ENCODE measurements at regions not wholly inside any gene's neighbourhood (a gene's known extent, or its start where the extent isn't known, plus 50 kb on each side); places are given as distances from the start of the nearest gene placed in this dataset.

DNA sequence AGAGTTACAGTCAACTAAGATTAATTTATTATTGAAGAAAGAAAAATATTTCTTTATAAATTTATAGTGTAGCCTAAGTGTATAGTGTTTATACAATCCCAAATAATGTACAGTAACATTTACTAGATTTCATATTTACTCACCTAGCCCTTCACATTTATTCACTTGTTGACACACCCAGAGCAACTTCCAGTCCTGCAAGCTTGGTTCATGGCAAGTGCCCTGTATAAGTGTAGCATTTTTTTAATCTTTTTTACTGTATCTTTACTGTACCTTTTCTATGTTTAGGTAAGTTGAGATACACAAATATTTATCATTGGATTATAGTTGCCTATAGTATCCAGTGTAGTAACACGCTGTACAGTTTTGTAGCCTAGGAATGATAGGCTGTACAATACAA, 119.9 kb downstream of the SPATA31D1 start:
- no peaks in the 10 kb centered on the region for H3K36me3 ChIP-seq (ENCODE audit: control insufficient read depth in 1 of 2, insufficient read depth in 2 of 2, low read length in 2 of 2)
- no CpG with 5 or more reads among the region's 1 CpG for WGBS (ENCODE audit: extremely low coverage, insufficient coverage, insufficient read length)
- H3K27ac ChIP-seq (ENCODE audit: low read depth, low read length), result no peak overlapping the region

DNA sequence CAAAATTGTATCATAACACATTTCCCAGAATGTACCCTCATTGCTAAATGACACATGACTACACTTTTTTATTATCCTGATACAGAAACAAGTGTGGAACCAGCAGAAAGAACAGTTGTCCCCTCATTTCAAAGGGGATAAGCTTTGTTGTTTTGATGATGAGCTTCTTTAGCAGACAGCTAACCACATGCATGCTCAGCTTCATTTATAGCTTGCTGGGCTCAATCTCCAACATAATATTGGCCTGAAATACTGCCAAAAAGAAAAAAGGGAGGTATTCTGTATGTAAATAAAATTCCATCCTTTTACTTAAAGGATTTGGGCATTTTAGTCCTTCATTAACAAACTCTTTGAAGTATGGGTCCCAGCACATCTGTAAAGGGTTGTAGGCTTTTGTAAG, 120.4 kb downstream of the SPATA31D1 start:
- H3K36me3 ChIP-seq (ENCODE audit: control insufficient read depth in 1 of 2, insufficient read depth in 2 of 2, low read length in 2 of 2), result no peaks in the 10 kb centered on the region
- H3K27ac ChIP-seq (ENCODE audit: low read depth, low read length), result no peak overlapping the region
- no peaks in the 10 kb centered on the region for H3K79me1 ChIP-seq (ENCODE audit: low read length)
- H3K18ac ChIP-seq (ENCODE audit: low read length), result no peak overlapping the region
- no peak overlapping the region for H3K14ac ChIP-seq (ENCODE audit: low read length)
- no peak overlapping the region for H3K9ac ChIP-seq (ENCODE audit: low read length)
- H2BK120ac ChIP-seq (ENCODE audit: insufficient read depth, low read length, poor library complexity), result no peak overlapping the region
- H2BK5ac ChIP-seq (ENCODE audit: low read depth, low read length, poor library complexity), result no peak overlapping the region
- no peak overlapping the region for H3K4me3 ChIP-seq (ENCODE audit: low read depth, low read length)
- H3K9me3 ChIP-seq (ENCODE audit: insufficient read depth, low read depth, low read length), result no peaks in the 10 kb centered on the region
- no peak overlapping the region for H2AFZ ChIP-seq (ENCODE audit: insufficient read depth, low read length, poor library complexity)
- H3K23ac ChIP-seq (ENCODE audit: low read length), result no peak overlapping the region
- no peak overlapping the region for H2BK12ac ChIP-seq (ENCODE audit: low read length)
- no peak overlapping the region for H4K12ac ChIP-seq (ENCODE audit: low read depth, low read length)
- no peak overlapping the region for H4K91ac ChIP-seq (ENCODE audit: low read depth, low read length)
- H4K8ac ChIP-seq (ENCODE audit: low read depth, low read length), result no peak overlapping the region
- no peak overlapping the region for H3K4me2 ChIP-seq (ENCODE audit: low read length)
- no peaks in the 10 kb centered on the region for H3K79me2 ChIP-seq (ENCODE audit: control insufficient read depth, insufficient read depth, low read length, poor library complexity)
- DNase-seq, result no peak
- H3K4me1 ChIP-seq (ENCODE audit: control insufficient read depth in 1 of 2, insufficient read depth in 2 of 2, low read length in 2 of 2), result no peaks in the 10 kb centered on the region
- H2AK5ac ChIP-seq (ENCODE audit: low read length), result no peak overlapping the region
- no peak overlapping the region for H3K4ac ChIP-seq (ENCODE audit: low read depth, low read length)
- no peaks in the 10 kb centered on the region for H3K27me3 ChIP-seq (ENCODE audit: insufficient read depth, low read length)

More for the DNA sequence above, 119.9 kb downstream of the SPATA31D1 start:
- H3K9ac ChIP-seq (ENCODE audit: low read length), result no peak overlapping the region
- H3K4me2 ChIP-seq (ENCODE audit: low read length), result no peak overlapping the region
- H4K8ac ChIP-seq (ENCODE audit: low read depth, low read length), result no peak overlapping the region
- H3K4me3 ChIP-seq (ENCODE audit: low read depth, low read length), result no peak overlapping the region
- DNase-seq, result no peak
- H3K79me1 ChIP-seq (ENCODE audit: low read length), result no peaks in the 10 kb centered on the region
- H3K79me2 ChIP-seq (ENCODE audit: control insufficient read depth, insufficient read depth, low read length, poor library complexity), result no peaks in the 10 kb centered on the region
- no peak overlapping the region for H2BK120ac ChIP-seq (ENCODE audit: insufficient read depth, low read length, poor library complexity)
- no peak overlapping the region for H3K14ac ChIP-seq (ENCODE audit: low read length)
- no peak overlapping the region for H2AK5ac ChIP-seq (ENCODE audit: low read length)
- H4K12ac ChIP-seq (ENCODE audit: low read depth, low read length), result no peak overlapping the region
- no peak overlapping the region for H2BK12ac ChIP-seq (ENCODE audit: low read length)
- no peaks in the 10 kb centered on the region for H3K4me1 ChIP-seq (ENCODE audit: control insufficient read depth in 1 of 2, insufficient read depth in 2 of 2, low read length in 2 of 2)
- H3K9me3 ChIP-seq (ENCODE audit: insufficient read depth, low read depth, low read length), result no peaks in the 10 kb centered on the region
- no peak overlapping the region for H2BK5ac ChIP-seq (ENCODE audit: low read depth, low read length, poor library complexity)
- H3K18ac ChIP-seq (ENCODE audit: low read length), result no peak overlapping the region
- H3K23ac ChIP-seq (ENCODE audit: low read length), result no peak overlapping the region
- no peak overlapping the region for H2AFZ ChIP-seq (ENCODE audit: insufficient read depth, low read length, poor library complexity)
- H3K27me3 ChIP-seq (ENCODE audit: insufficient read depth, low read length), result no peaks in the 10 kb centered on the region
- H4K91ac ChIP-seq (ENCODE audit: low read depth, low read length), result no peak overlapping the region
- H3K4ac ChIP-seq (ENCODE audit: low read depth, low read length), result no peak overlapping the region

DNA sequence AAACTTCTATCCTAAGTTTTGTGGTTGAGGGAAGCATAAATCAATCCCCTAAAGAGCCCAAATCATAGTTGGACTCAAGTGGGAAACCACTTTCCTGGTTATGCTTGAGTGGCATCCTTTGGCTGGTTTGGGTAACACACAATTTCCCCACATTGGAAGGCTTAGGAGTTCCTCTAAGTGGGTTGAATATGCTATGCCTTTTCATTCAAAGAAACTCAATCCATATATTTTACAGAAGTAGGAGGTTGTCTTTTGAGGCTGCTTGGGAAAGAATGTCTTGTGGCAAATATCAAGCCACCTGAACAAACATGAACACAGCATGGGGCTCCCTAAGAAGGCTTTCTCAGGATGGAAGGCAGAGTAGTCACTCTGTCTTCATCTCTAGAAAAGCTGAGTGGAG, 121.1 kb downstream of the SPATA31D1 start:
- no peak overlapping the region for H3K4me2 ChIP-seq (ENCODE audit: low read length)
- H3K27me3 ChIP-seq (ENCODE audit: insufficient read depth, low read length), result no peaks in the 10 kb centered on the region
- H4K12ac ChIP-seq (ENCODE audit: low read depth, low read length), result no peak overlapping the region
- H2BK120ac ChIP-seq (ENCODE audit: insufficient read depth, low read length, poor library complexity), result no peak overlapping the region
- H3K18ac ChIP-seq (ENCODE audit: low read length), result no peak overlapping the region
- no peak overlapping the region for H3K27ac ChIP-seq (ENCODE audit: low read depth, low read length)
- H2BK12ac ChIP-seq (ENCODE audit: low read length), result no peak overlapping the region
- no peak overlapping the region for H3K4ac ChIP-seq (ENCODE audit: low read depth, low read length)
- H3K14ac ChIP-seq (ENCODE audit: low read length), result no peak overlapping the region
- H3K79me1 ChIP-seq (ENCODE audit: low read length), result no peaks in the 10 kb centered on the region
- DNase-seq, result no peak
- H2AFZ ChIP-seq (ENCODE audit: insufficient read depth, low read length, poor library complexity), result no peak overlapping the region
- no peaks in the 10 kb centered on the region for H3K4me1 ChIP-seq (ENCODE audit: control insufficient read depth in 1 of 2, insufficient read depth in 2 of 2, low read length in 2 of 2)
- no peak overlapping the region for H3K4me3 ChIP-seq (ENCODE audit: low read depth, low read length)
- no peak overlapping the region for H3K9ac ChIP-seq (ENCODE audit: low read length)
- no peaks in the 10 kb centered on the region for H3K79me2 ChIP-seq (ENCODE audit: control insufficient read depth, insufficient read depth, low read length, poor library complexity)
- H4K91ac ChIP-seq (ENCODE audit: low read depth, low read length), result no peak overlapping the region
- no peak overlapping the region for H3K23ac ChIP-seq (ENCODE audit: low read length)
- no peak overlapping the region for H4K8ac ChIP-seq (ENCODE audit: low read depth, low read length)
- H2AK5ac ChIP-seq (ENCODE audit: low read length), result no peak overlapping the region
- H2BK5ac ChIP-seq (ENCODE audit: low read depth, low read length, poor library complexity), result no peak overlapping the region
- H3K9me3 ChIP-seq (ENCODE audit: insufficient read depth, low read depth, low read length), result no peaks in the 10 kb centered on the region
- no peaks in the 10 kb centered on the region for H3K36me3 ChIP-seq (ENCODE audit: control insufficient read depth in 1 of 2, insufficient read depth in 2 of 2, low read length in 2 of 2)

DNA sequence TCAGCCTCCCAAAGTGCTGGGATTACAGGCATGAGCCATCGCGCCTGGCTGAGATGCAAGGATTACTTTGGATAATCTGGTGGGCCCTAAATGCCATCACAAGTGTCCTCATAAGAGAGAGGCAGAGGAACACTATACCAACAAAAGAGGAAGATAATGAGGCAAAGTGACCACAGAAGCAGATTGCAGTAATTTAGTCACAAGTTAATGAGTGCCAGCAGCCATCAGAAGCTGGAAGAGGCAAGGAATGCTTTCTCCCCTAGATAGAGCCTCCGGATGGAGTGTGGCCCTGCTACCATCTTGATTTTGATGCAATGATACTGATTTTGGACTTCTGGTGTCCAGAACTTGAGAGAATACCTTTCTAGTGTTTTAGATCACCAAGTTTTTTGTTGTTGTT, 122.3 kb downstream of the SPATA31D1 start:
- no peaks in the 10 kb centered on the region for H3K79me2 ChIP-seq (ENCODE audit: control insufficient read depth, insufficient read depth, low read length, poor library complexity)
- H4K12ac ChIP-seq (ENCODE audit: low read depth, low read length), result no peak overlapping the region
- H3K9me3 ChIP-seq (ENCODE audit: insufficient read depth, low read depth, low read length), result no peaks in the 10 kb centered on the region
- no peak overlapping the region for H3K23ac ChIP-seq (ENCODE audit: low read length)
- H3K4me1 ChIP-seq (ENCODE audit: control insufficient read depth in 1 of 2, insufficient read depth in 2 of 2, low read length in 2 of 2), result no peaks in the 10 kb centered on the region
- H4K91ac ChIP-seq (ENCODE audit: low read depth, low read length), result no peak overlapping the region
- no peak overlapping the region for H2BK5ac ChIP-seq (ENCODE audit: low read depth, low read length, poor library complexity)
- no peaks in the 10 kb centered on the region for H3K36me3 ChIP-seq (ENCODE audit: control insufficient read depth in 1 of 2, insufficient read depth in 2 of 2, low read length in 2 of 2)
- no CpG with 5 or more reads among the region's 3 CpGs for WGBS (ENCODE audit: extremely low coverage, insufficient coverage, insufficient read length)
- no peak for DNase-seq
- no peak overlapping the region for H2BK12ac ChIP-seq (ENCODE audit: low read length)
- H2AK5ac ChIP-seq (ENCODE audit: low read length), result no peak overlapping the region
- H3K4me2 ChIP-seq (ENCODE audit: low read length), result no peak overlapping the region
- H3K4me3 ChIP-seq (ENCODE audit: low read depth, low read length), result no peak overlapping the region
- H3K18ac ChIP-seq (ENCODE audit: low read length), result no peak overlapping the region
- H3K27ac ChIP-seq (ENCODE audit: low read depth, low read length), result no peak overlapping the region
- H3K79me1 ChIP-seq (ENCODE audit: low read length), result no peaks in the 10 kb centered on the region
- no peak overlapping the region for H4K8ac ChIP-seq (ENCODE audit: low read depth, low read length)
- H3K4ac ChIP-seq (ENCODE audit: low read depth, low read length), result no peak overlapping the region
- H2BK120ac ChIP-seq (ENCODE audit: insufficient read depth, low read length, poor library complexity), result no peak overlapping the region
- H3K9ac ChIP-seq (ENCODE audit: low read length), result no peak overlapping the region
- no peak overlapping the region for H2AFZ ChIP-seq (ENCODE audit: insufficient read depth, low read length, poor library complexity)
- H3K27me3 ChIP-seq (ENCODE audit: insufficient read depth, low read length), result no peaks in the 10 kb centered on the region
- H3K14ac ChIP-seq (ENCODE audit: low read length), result no peak overlapping the region

DNA sequence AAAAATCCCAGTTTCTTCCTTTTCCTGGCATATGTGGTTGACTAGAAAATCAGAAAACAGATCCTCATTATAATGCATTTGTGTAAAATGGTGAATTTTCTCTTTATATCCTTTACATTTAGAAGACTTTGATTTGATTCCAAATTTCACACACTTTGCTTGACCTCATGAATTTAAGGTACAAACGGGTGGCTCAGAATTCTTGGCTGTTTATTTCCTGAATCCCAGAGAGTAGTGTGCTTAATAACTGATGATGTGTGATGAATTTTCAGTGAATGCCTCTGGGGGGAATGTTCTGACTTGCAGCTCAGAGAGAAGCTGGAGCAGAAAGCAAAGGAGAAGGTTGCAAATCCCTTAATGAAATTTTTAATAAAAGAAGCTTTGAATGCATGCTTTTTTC, 126.8 kb downstream of the SPATA31D1 start:
- H3K4me2 ChIP-seq (ENCODE audit: low read length), result no peak overlapping the region
- no peak overlapping the region for H4K12ac ChIP-seq (ENCODE audit: low read depth, low read length)

More for the DNA sequence above, 126.8 kb downstream of the SPATA31D1 start:
- H4K8ac ChIP-seq (ENCODE audit: low read depth, low read length), result no peak overlapping the region
- H2AK5ac ChIP-seq (ENCODE audit: low read length), result no peak overlapping the region
- no peak overlapping the region for H3K4ac ChIP-seq (ENCODE audit: low read depth, low read length)
- no peaks in the 10 kb centered on the region for H3K27me3 ChIP-seq (ENCODE audit: insufficient read depth, low read length)
- H3K14ac ChIP-seq (ENCODE audit: low read length), result no peak overlapping the region
- H3K36me3 ChIP-seq (ENCODE audit: control insufficient read depth in 1 of 2, insufficient read depth in 2 of 2, low read length in 2 of 2), result no peaks in the 10 kb centered on the region
- H3K18ac ChIP-seq (ENCODE audit: low read length), result no peak overlapping the region
- H3K9me3 ChIP-seq (ENCODE audit: insufficient read depth, low read depth, low read length), result no peaks in the 10 kb centered on the region
- no peaks in the 10 kb centered on the region for H3K4me1 ChIP-seq (ENCODE audit: control insufficient read depth in 1 of 2, insufficient read depth in 2 of 2, low read length in 2 of 2)
- H2AFZ ChIP-seq (ENCODE audit: insufficient read depth, low read length, poor library complexity), result no peak overlapping the region
- H3K79me2 ChIP-seq (ENCODE audit: control insufficient read depth, insufficient read depth, low read length, poor library complexity), result no peaks in the 10 kb centered on the region
- no peak overlapping the region for H4K91ac ChIP-seq (ENCODE audit: low read depth, low read length)
- no peak overlapping the region for H3K27ac ChIP-seq (ENCODE audit: low read depth, low read length)
- H3K9ac ChIP-seq (ENCODE audit: low read length), result no peak overlapping the region
- no peak overlapping the region for H3K4me3 ChIP-seq (ENCODE audit: low read depth, low read length)
- DNase-seq, result no peak
- H2BK5ac ChIP-seq (ENCODE audit: low read depth, low read length, poor library complexity), result no peak overlapping the region
- H3K23ac ChIP-seq (ENCODE audit: low read length), result no peak overlapping the region
- no CpG with 5 or more reads among the region's 1 CpG for WGBS (ENCODE audit: extremely low coverage, insufficient coverage, insufficient read length)
- no peaks in the 10 kb centered on the region for H3K79me1 ChIP-seq (ENCODE audit: low read length)
- no peak overlapping the region for H2BK120ac ChIP-seq (ENCODE audit: insufficient read depth, low read length, poor library complexity)
- no peak overlapping the region for H2BK12ac ChIP-seq (ENCODE audit: low read length)

Measured in trophoblast cell (in vitro differentiated cells and primary cell).